Sigmoid colon (tissue), 4 donors: ENCODE measurements at regions not wholly inside any gene's neighbourhood (a gene's known extent, or its start where the extent isn't known, plus 50 kb on each side); places are given as distances from the start of the nearest gene placed in this dataset.

Experiments
- CTCF ChIP-seq, 4 experiments: fragments of 450-650 bp in 3 of 4; fragments of 200-600 bp in 1 of 4; IDR thresholded peaks; one replicate each; pipeline ENCODE4 v1.5.1; 2016 to 2019; ENCODE audit warnings: antibody characterized with exemption in 4 of 4, mild to moderate bottlenecking in 3 of 4, moderate library complexity in 2 of 4
- EP300 ChIP-seq, 4 donors: sonication (generic); formaldehyde crosslinking; IDR thresholded peaks; one replicate each; pipeline ENCODE4 v1.6.1; 2017; ENCODE audit warnings: antibody characterized with exemption in 4 of 4
- POLR2A ChIP-seq, 2 donors: fragments of 450-650 bp; IDR thresholded peaks; one replicate each; pipeline ENCODE4 v1.6.1; 2016; ENCODE audit warnings: antibody characterized with exemption in 2 of 2, mild to moderate bottlenecking in 2 of 2, moderate library complexity in 2 of 2

- TF ChIP-seq EP300 (IDR thresholded peaks at IDR 0.05) (no peak), POLR2A (IDR thresholded peaks at IDR 0.05) (no peak), CTCF (IDR thresholded peaks at IDR 0.05) (no peak)
These were observed 336.1 kb upstream of the SKOR2 start for GRCh38 chr18:47587587-47587986.
